ENCODE measurements at regions not wholly inside any gene's neighbourhood (a gene's known extent, or its start where the extent isn't known, plus 50 kb on each side); places are given as distances from the start of the nearest gene placed in this dataset.

- DNase-seq, result no peak
Measured at GRCh38 chr1:60411591-60411990, 338.0 kb upstream of the C1orf87 start.

- no peak for DNase-seq
Measured at GRCh38 chr1:60402816-60403215, 329.2 kb upstream of the C1orf87 start.

DNA sequence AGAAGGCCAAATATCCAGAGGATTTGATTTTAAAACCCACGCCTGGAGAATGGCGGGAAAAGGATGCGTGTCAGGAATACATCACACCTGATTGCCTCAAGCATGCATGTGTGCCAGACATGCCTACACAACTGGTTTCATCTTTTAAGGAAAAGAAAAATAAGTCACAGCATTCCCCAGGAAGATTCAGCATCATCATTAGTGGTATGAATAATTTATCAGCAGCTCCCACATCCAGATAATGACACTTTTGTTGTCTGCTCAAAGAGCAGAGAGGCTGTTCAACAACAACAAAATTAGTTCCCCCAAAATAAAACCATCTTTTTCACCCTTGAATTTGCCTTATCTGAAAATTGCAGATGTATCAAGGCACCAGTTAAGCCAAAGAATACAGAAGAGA lies 328.6 kb upstream of the C1orf87 start:
- DNase-seq, result no peak

- DNase-seq, result no peak
Measured at GRCh38 chr1:60394436-60394835, 320.9 kb upstream of the C1orf87 start.

DNA sequence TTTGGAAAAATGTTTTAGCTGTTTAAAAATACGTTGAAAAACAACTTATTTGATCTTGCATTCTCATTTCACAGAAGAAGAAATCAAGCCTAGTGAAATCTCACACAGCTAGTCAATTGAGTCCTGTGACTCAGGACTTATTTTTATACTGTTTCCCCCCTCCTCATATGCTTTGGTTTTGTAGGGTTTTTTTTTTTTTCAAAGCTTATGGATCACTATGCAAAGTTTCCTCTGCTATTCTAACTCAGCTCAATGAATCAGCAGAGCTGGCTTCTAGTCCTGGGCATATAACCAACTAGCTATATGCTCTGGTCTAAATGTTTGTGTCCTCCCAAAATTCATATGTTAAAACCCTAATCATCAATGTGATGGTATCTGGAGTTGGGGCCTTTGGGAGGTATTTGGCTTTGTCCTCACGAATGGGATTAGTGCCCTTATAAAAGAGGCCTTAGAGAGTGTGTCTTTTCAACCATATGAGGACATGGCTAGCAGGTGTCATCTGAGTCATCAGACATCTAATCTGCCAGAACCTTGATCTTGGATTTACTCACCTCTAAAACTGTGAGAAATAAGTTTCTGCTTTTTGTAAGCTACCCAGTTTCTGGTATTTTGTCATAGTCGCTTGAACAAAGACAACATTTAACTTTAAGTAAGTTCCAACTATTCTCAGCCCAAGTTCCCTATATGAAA lies 317.2 kb upstream of the C1orf87 start:
- no peak for DNase-seq

DNA sequence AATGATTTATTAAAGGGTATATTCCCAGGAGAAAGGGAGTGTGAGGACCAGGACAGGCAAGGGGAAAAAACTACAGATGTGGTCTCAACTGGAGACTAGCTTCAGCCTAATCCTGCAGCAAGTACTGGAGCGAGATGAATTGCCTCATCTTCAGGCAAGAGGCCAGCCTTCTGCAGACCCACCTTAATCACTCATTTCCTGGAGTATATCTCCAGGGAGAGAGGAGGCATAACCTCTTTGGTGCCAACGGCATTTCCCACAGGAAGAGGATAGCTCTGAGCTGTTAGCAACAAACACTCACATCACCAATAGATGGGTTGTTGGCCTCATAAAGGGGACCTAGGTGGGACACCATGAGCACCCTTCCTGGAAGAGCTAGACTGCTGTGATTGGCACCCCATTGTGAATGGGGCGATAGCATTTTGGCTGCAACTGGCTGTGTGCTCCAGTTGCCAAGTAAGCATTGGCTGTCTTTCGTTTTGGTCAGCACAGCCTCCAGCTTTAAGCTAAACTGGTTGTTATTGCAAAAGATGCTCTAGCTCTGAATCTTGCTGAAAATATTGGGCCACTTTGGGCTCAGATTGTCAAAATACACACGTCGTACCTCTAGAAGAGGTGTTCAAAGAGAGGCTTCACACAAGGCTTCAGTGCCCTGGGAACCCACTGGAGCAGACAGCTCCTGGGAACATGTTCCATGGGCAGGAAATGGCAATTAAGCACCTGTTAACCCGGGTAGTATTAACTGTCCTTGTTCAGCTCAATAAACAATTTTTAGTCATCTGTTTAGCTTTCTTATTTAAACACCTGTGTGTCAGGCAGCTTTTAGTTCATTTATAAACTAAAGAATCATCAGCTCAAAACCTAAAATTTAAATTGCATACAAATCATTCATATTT lies 314.8 kb upstream of the C1orf87 start:
- no peak for DNase-seq

DNA sequence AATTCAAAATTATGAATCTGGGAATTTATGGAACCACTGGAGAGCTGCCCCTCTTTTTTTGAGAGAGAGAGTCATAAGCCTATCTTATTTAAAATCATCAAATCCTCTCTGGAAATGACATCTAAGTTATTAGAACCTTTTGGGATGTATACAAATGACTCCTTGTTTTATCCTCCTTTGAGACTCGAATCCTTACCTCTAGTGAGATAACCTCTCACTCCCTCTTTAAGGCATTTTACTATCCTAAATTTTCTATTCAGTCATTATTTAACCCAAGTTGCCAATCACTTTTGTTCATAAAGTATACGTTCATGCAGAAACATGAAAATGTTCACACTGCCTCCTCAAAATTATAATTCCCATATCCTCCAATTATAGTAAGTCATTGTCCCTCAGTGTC lies 313.6 kb upstream of the C1orf87 start:
- DNase-seq, result no peak

- no peak for DNase-seq
Measured at GRCh38 chr1:60386249-60386648, 312.7 kb upstream of the C1orf87 start.

DNA sequence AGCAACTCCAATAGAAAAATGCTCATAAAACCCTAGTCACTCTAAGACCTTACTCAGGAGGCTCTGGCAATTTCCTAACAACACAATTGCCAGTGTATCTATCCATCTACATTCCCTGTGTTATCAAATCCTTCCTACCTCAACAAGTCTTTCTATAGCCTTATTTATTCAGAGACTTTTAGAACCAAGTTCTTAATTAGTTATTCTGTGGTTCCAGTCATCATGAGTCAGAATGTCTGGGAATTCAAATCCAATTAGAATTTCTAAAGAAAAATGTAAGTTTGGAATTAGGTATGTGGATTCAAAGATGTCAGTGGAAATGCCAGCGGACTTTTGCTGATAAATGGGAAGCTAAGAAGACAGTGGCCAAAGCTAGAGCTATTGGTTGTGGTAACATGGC lies 302.6 kb upstream of the C1orf87 start:
- DNase-seq, result no peak

DNA sequence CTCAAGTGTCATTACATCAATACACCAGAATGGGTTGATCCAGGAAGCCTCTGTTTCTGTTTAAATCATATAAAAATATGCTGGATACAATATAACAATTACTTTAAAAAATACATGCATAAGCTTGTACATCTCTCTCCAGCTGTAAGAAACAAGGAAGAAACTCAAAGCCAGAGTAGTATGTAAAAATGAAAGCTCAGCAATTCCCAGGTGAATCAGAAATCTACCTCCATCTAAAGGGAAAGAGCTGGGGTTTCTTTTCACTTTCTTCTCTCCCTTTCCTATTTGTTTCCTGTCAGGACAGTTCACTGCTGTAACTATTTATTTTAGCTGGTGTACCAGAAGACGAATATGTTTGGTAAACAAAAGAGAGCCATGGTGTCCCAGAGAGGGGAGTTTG lies 301.0 kb upstream of the C1orf87 start:
- DNase-seq, result no peak

- DNase-seq, result no peak
Measured at GRCh38 chr1:60367532-60367931, 294.0 kb upstream of the C1orf87 start.

GRCh38 chr1:60359431-60359830 lies 285.9 kb upstream of the C1orf87 start:
- no peak for DNase-seq

- DNase-seq, result no peak
Measured at GRCh38 chr1:60350531-60350930, 277.0 kb upstream of the C1orf87 start.

GRCh38 chr1:60348884-60349283 lies 275.3 kb upstream of the C1orf87 start:
- no peak for DNase-seq

DNA sequence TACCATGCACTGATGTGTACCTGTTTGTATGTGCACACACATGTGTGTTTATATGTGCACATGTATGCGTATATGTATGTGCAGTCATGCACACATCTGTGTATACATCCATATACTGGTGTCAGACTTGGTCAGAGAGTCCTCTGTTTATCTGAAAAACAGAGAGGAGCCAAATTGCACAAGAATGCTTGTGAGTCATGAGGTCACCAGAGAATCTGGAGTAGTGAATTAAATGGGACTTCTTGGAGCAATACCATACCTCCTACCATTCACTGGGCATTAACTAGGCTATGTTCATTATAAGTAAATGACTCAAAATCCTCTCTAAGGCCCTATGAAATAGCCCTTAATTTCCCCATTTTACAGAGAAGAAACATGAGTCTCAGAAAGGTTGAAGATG lies 272.1 kb upstream of the C1orf87 start:
- DNase-seq, result no peak

- no peak for DNase-seq
Measured at GRCh38 chr1:60345049-60345448, 271.5 kb upstream of the C1orf87 start.

GRCh38 chr1:60343736-60344135 lies 270.2 kb upstream of the C1orf87 start:
- DNase-seq, result no peak

DNA sequence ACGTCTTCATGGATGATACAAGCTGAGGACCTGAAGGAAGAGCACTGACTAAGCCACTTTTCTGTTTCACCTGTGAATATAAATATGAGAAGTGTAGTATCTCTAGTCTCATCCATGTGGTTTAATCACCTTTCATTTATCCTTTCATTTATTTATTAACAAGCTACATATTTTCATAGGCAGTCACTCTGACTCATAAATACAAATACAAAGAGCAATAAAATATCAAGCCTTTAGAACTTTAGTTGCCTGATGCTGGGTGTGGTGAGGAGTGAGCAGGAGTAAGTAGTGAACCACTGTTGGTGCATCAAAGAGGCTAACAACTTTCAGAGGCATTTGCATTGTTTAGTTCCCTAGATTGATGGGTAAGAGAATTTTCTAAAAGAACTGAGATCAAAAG lies 269.0 kb upstream of the C1orf87 start:
- no peak for DNase-seq

GRCh38 chr1:60341274-60341673 lies 267.7 kb upstream of the C1orf87 start:
- DNase-seq, result no peak

GRCh38 chr1:60331647-60332046 lies 258.1 kb upstream of the C1orf87 start:
- DNase-seq, result no peak

DNA sequence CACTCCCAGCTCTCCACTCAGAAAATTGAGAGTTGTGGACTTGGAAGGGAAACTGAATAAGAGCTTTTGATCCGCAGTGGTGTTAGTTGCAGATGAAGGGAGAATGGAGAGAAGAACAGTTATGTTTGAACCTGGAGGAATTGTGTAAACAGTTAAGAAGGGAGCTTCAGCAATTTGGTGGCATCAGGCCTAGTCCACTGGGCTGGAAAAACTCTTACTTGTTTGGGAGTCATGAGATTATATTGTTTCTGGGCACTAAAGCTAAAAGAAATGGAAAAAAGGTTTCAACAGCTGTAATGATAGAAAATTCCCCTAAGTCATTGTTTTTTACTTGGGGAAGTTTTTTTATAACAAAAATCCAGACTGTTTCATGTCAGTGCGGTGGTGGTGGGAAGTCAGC lies 256.1 kb upstream of the C1orf87 start:
- DNase-seq, result no peak

- no peak for DNase-seq
Measured at GRCh38 chr1:60311838-60312237, 238.3 kb upstream of the C1orf87 start.

- no peak for DNase-seq
Measured at GRCh38 chr1:60299581-60299980, 226.0 kb upstream of the C1orf87 start.

GRCh38 chr1:60298290-60298689 lies 224.7 kb upstream of the C1orf87 start:
- no peak for DNase-seq

GRCh38 chr1:60296794-60297193 lies 223.2 kb upstream of the C1orf87 start:
- no peak for DNase-seq

Data from activated CD4-positive, alpha-beta T cell treated with anti-CD3 and anti-CD28 coated beads, Interleukin-2, amount 50 U/mL, for 48 hours (primary cell).